Nephron (organoid): ENCODE measurements at regions not wholly inside any gene's neighbourhood (a gene's known extent, or its start where the extent isn't known, plus 50 kb on each side); places are given as distances from the start of the nearest gene placed in this dataset.
A peak's percentile ranks its signal among the peaks of the same experiment; 100 is the strongest.

ENCODE experiments used
- H3K27ac Mint-ChIP-seq, 3 experiments: 2 replicates each; pipeline ENCODE4 v1.8.0; 2020; ENCODE audit warnings: mixed read lengths in 3 of 3, mild to moderate bottlenecking in 2 of 3, moderate library complexity in 1 of 3
- H3K27me3 Mint-ChIP-seq: 2 replicates; pipeline ENCODE4 v1.8.0; 2021; ENCODE audit warnings: low read depth, mild to moderate bottlenecking, moderate library complexity, mixed read lengths
- H3K36me3 Mint-ChIP-seq: 2 replicates; pipeline ENCODE4 v1.8.0; 2020; ENCODE audit warnings: low read depth, mixed read lengths
- H3K4me1 Mint-ChIP-seq: 2 replicates; pipeline ENCODE4 v1.8.0; 2020; ENCODE audit warnings: mixed read lengths
- H3K4me3 Mint-ChIP-seq, 3 experiments: 2 replicates each; pipeline ENCODE4 v1.8.0; 2020; ENCODE audit warnings: mild to moderate bottlenecking in 3 of 3, mixed read lengths in 3 of 3, moderate library complexity in 2 of 3
- H3K9me3 Mint-ChIP-seq: 2 replicates; pipeline ENCODE4 v1.8.0; 2020; ENCODE audit warnings: mixed read lengths
- TF ChIP-seq, protein P1 (sequence below), 3 experiments: fragments of 200-600 bp; sonication (generic); IDR thresholded peaks; one replicate each; pipeline ENCODE4 v1.5.0; 2021; ENCODE audit warnings: antibody characterized with exemption in 3 of 3; ENCODE audit not compliant: unreplicated experiment in 3 of 3

DNA sequence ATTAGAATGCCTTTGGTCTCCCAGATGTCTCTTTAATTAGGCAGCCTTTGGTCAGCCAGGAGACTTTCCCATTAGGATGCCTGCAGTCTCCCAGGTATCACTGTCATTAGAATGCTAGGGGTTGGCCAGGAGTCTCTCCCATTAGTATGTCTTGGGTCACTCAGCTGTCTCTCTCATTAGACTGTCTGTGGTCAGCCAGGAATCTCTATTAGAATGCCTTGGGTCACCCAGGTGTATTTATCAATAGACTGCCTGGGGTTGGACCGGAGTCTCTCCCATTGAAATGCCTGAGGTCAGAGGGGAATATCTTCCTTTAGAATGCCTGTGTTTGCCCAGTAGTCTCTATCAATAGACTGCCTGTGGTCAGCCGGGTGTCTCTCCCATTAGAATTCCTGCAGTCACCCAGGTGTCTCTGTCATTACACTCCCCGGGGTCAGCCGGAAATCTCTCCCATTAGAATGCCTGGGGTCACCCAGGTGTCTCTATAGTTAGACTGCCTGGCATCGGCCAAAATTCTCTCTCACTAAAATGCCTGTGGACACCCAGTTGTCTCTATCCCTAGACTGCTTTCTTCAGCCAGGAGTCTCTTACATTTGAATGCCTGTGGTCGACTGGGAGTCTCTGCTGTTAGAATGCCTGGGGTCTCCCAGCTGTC is 1460.3 kb downstream of the UQCRFS1 start:
- no peaks in the 10 kb centered on the region for H3K4me1 Mint-ChIP-seq
- TF ChIP-seq, protein P1, sequence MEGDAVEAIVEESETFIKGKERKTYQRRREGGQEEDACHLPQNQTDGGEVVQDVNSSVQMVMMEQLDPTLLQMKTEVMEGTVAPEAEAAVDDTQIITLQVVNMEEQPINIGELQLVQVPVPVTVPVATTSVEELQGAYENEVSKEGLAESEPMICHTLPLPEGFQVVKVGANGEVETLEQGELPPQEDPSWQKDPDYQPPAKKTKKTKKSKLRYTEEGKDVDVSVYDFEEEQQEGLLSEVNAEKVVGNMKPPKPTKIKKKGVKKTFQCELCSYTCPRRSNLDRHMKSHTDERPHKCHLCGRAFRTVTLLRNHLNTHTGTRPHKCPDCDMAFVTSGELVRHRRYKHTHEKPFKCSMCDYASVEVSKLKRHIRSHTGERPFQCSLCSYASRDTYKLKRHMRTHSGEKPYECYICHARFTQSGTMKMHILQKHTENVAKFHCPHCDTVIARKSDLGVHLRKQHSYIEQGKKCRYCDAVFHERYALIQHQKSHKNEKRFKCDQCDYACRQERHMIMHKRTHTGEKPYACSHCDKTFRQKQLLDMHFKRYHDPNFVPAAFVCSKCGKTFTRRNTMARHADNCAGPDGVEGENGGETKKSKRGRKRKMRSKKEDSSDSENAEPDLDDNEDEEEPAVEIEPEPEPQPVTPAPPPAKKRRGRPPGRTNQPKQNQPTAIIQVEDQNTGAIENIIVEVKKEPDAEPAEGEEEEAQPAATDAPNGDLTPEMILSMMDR (IDR thresholded peaks at IDR 0.05; ENCODE audit: unreplicated experiment in 3 of 3): no peak
- H3K27ac Mint-ChIP-seq: no peak overlapping the region
- H3K36me3 Mint-ChIP-seq: peaks cover under 1% of the 10 kb centered on the region
- no peaks in the 10 kb centered on the region for H3K27me3 Mint-ChIP-seq
- H3K9me3 Mint-ChIP-seq: peaks cover 57% of the 10 kb centered on the region
- H3K4me3 Mint-ChIP-seq: no peak overlapping the region

DNA sequence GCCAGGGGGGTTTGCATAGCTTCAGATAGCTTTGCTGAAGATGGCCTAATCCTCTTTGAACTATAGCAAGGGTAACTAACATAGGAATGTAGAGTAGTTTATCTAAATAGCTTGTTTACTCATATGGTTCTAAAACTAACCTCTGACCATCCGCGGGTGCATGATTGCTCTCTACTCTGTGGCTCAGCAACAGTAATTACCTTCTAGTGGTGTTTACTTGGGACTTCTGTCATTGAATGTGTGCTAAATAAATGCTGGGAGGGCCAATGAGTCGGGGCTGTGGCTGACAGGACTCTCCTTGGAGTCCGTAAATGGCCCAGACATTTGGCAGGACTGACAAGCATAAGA is 1461.9 kb downstream of the UQCRFS1 start:
- TF ChIP-seq, protein P1 (IDR thresholded peaks at IDR 0.05; ENCODE audit: unreplicated experiment in 3 of 3): no peak
- Mint-ChIP-seq H3K27me3 (no peaks in the 10 kb centered on the region), H3K27ac (no peak overlapping the region), H3K4me1 (no peaks in the 10 kb centered on the region), H3K4me3 (no peak overlapping the region), H3K36me3 (peaks cover 2% of the 10 kb centered on the region), H3K9me3 (peaks cover 47% of the 10 kb centered on the region)

DNA sequence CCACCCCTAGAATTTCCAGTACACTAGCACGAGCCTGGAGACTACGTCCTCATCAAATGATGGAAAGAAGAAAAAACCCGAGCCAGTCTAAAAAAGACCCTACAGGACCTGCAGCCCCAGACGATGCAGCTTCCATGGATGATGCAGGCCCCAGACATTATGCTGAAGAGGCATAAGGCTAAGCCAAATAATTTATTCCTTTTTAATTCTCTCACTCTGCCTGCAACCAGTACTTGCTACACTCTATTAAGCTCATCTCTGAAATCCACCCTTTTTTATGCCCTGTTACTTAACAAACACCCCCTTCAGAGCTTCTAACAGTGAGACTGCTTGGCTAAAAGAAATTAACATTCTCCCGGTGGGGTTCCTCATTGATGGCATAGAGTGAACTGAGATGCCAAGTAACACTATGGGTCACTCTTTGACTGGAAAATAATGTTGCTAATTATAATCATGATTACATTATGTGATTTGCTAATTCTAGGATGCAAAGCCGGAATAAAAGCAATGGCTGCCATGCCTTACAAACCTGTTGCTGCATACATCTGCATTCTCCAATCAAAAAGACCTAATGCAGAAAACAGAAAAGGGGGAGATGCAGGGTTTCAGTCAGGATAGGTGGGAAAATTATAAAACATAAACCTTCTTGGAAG is 1462.4 kb downstream of the UQCRFS1 start:
- peaks cover 49% of the 10 kb centered on the region for H3K9me3 Mint-ChIP-seq
- no peaks in the 10 kb centered on the region for H3K27me3 Mint-ChIP-seq
- TF ChIP-seq, protein P1 (IDR thresholded peaks at IDR 0.05; ENCODE audit: unreplicated experiment in 3 of 3): no peak
- no peaks in the 10 kb centered on the region for H3K4me1 Mint-ChIP-seq
- H3K36me3 Mint-ChIP-seq: peaks cover 7% of the 10 kb centered on the region
- no peak overlapping the region for H3K27ac Mint-ChIP-seq
- H3K4me3 Mint-ChIP-seq: no peak overlapping the region

DNA sequence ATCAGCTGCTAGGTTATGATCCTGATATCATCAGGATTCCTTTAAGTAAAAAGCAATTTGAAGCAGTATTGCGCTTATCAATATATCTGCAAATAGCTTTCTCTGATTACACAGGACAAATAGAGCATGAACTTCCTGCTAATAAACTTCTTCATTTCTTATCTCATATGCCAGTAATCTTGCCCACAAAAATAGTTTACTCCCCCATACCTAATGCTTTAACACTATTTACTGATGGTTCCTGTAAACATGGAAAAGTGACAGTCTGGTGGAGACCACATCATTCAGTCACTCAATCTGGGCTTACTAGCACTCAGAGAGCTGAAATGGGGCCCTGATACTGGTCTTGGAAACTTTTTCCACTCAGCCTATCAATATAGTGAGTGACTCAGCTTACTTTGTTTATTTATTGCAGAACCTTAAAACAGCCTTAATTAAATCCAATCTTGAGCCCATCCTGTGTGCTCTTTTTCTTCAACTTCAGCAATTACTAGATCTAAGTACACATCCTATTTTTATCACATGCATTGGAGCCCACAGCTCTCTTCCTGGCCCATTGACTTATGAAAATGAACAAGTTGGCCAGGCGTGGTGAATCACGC is 1464.3 kb downstream of the UQCRFS1 start:
- no peak overlapping the region for H3K27ac Mint-ChIP-seq
- H3K9me3 Mint-ChIP-seq: peaks cover 34% of the 10 kb centered on the region
- H3K36me3 Mint-ChIP-seq: peaks cover 20% of the 10 kb centered on the region
- no peaks in the 10 kb centered on the region for H3K4me1 Mint-ChIP-seq
- TF ChIP-seq, protein P1 (IDR thresholded peaks at IDR 0.05; ENCODE audit: unreplicated experiment in 3 of 3): no peak
- H3K27me3 Mint-ChIP-seq: no peaks in the 10 kb centered on the region
- H3K4me3 Mint-ChIP-seq: no peak overlapping the region

DNA sequence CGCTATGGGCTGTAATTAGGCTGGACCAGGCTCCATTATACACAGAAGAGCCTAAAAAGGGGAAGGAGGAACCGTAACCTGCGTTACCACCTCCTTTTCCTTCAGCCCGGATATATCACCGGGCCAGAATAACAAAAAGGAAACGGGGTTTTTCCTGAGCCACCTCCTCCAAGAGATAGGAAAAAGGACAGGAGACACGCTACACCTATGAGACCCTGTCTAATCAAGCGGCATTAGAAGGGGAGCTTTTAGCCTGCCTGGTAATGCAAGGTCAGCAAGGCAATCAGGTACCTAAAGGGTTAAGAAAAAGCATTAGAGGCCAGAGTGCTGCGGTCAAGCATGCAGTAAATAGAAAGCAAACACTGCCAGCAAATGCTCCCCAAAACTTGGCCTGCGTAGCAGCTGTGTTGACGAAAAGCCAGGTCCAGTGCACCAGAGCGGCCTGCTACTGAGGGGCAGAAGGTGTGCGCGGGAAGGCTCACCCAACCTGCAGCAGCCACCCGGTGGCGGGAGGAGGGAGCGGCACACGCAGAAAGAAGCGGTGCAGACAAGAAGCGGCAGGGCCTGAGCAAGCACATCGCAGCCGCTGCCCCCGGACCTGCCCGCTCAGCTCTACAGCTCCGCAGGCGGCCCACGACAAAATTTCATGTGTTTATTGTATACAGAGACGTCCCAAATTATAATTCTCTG is 1466.1 kb downstream of the UQCRFS1 start:
- Mint-ChIP-seq H3K27me3 (no peaks in the 10 kb centered on the region), H3K4me1 (no peaks in the 10 kb centered on the region), H3K9me3 (peaks cover 26% of the 10 kb centered on the region), H3K27ac (no peak overlapping the region), H3K36me3 (peaks cover 20% of the 10 kb centered on the region), H3K4me3 (peak overlapping the region; percentile 19 to 32 (median 25))
- TF ChIP-seq, protein P1 (IDR thresholded peaks at IDR 0.05; ENCODE audit: unreplicated experiment in 3 of 3): peak in 2 of 3 experiments; percentile 15 to 17
